ENCODE measurements at regions not wholly inside any gene's neighbourhood (a gene's known extent, or its start where the extent isn't known, plus 50 kb on each side); places are given as distances from the start of the nearest gene placed in this dataset.
"Not testable (repeated sequence)": the region's sequence is repeated elsewhere in the genome, so short reads cannot be mapped to it uniquely, and the experiment has no call there.

DNA sequence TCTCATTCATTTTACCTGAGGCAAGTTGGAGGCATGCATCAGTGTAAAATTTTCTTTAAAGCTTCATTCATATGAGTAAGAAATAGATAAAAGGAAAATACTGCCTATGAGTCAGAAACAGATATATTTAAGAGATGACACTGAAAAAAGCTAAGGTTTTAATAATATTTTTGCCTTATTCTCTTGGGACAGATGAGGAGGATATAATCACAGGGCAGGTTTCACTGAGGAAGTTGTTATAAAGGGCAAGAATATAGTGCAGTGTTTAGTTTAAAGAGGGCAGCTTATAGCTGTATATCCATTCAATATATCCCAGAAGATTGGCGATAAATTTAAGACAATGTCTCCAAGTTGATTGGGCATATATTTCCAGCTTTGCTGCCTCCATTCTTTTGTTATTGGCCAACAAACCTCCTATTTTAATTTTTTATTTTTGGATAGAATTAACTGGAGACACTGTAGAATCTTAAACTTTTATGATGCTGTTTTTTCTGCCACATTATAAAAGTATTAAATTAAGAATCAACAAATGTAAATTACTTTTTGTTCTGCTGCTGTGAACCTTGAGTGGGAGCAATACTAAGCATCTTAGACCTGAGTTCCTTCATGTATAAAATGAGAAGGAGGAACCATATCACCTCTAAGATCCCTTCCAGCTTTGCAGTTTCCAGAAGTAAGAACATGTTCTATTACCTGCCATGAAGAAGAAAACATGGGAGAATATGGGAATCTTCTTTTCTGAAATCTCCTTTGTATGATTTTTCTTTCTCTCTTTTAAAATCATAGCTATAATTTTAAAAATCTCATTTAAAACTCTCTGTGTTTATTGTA is 171.6 kb downstream of the S1PR1 start:
- Histone ChIP-seq H3K4me3 (ENCODE audit: low read length in 2 of 2) (no peak overlapping the region), H3K36me3 (ENCODE audit: control insufficient read depth in 2 of 2, insufficient read depth in 2 of 2, low read length in 2 of 2) (no peaks in the 10 kb centered on the region), H3K9ac (ENCODE audit: low read depth in 1 of 2, low read length in 2 of 2) (no peak overlapping the region), H3K9me3 (ENCODE audit: control insufficient read depth in 2 of 2, low read length in 2 of 2) (no peaks in the 10 kb centered on the region), H3K27me3 (ENCODE audit: control insufficient read depth in 2 of 2, insufficient read depth in 2 of 2, low read length in 2 of 2) (no peaks in the 10 kb centered on the region), H3K27ac (ENCODE audit: low read depth in 2 of 2, low read length in 2 of 2) (no peak overlapping the region), H3K4me1 (ENCODE audit: control insufficient read depth in 2 of 2, insufficient read depth in 2 of 2, low read length in 2 of 2) (no peaks in the 10 kb centered on the region)

GRCh38 chr1:101409102-101409501 is 172.3 kb downstream of the S1PR1 start:
- H3K27me3 ChIP-seq (ENCODE audit: control insufficient read depth in 2 of 2, insufficient read depth in 2 of 2, low read length in 2 of 2): no peaks in the 10 kb centered on the region
- no peaks in the 10 kb centered on the region for H3K9me3 ChIP-seq (ENCODE audit: control insufficient read depth in 2 of 2, low read length in 2 of 2)
- H3K9ac ChIP-seq (ENCODE audit: low read depth in 1 of 2, low read length in 2 of 2): no peak overlapping the region
- H3K4me3 ChIP-seq (ENCODE audit: low read length in 2 of 2): no peak overlapping the region
- H3K36me3 ChIP-seq (ENCODE audit: control insufficient read depth in 2 of 2, insufficient read depth in 2 of 2, low read length in 2 of 2): no peaks in the 10 kb centered on the region
- H3K4me1 ChIP-seq (ENCODE audit: control insufficient read depth in 2 of 2, insufficient read depth in 2 of 2, low read length in 2 of 2): no peaks in the 10 kb centered on the region
- no peak overlapping the region for H3K27ac ChIP-seq (ENCODE audit: low read depth in 2 of 2, low read length in 2 of 2)

GRCh38 chr1:101410048-101410878 is 173.4 kb downstream of the S1PR1 start:
- H3K36me3 ChIP-seq (ENCODE audit: control insufficient read depth in 2 of 2, insufficient read depth in 2 of 2, low read length in 2 of 2): no peaks in the 10 kb centered on the region
- no peak overlapping the region for H3K27ac ChIP-seq (ENCODE audit: low read depth in 2 of 2, low read length in 2 of 2)
- H3K4me3 ChIP-seq (ENCODE audit: low read length in 2 of 2): no peak overlapping the region
- H3K27me3 ChIP-seq (ENCODE audit: control insufficient read depth in 2 of 2, insufficient read depth in 2 of 2, low read length in 2 of 2): no peaks in the 10 kb centered on the region
- no peaks in the 10 kb centered on the region for H3K4me1 ChIP-seq (ENCODE audit: control insufficient read depth in 2 of 2, insufficient read depth in 2 of 2, low read length in 2 of 2)
- H3K9ac ChIP-seq (ENCODE audit: low read depth in 1 of 2, low read length in 2 of 2): no peak overlapping the region
- H3K9me3 ChIP-seq (ENCODE audit: control insufficient read depth in 2 of 2, low read length in 2 of 2): no peaks in the 10 kb centered on the region

- H3K4me1 ChIP-seq (ENCODE audit: control insufficient read depth in 2 of 2, insufficient read depth in 2 of 2, low read length in 2 of 2): no peaks in the 10 kb centered on the region
- H3K9ac ChIP-seq (ENCODE audit: low read depth in 1 of 2, low read length in 2 of 2): no peak overlapping the region
- no peaks in the 10 kb centered on the region for H3K36me3 ChIP-seq (ENCODE audit: control insufficient read depth in 2 of 2, insufficient read depth in 2 of 2, low read length in 2 of 2)
- no peak overlapping the region for H3K27ac ChIP-seq (ENCODE audit: low read depth in 2 of 2, low read length in 2 of 2)
- H3K9me3 ChIP-seq (ENCODE audit: control insufficient read depth in 2 of 2, low read length in 2 of 2): no peaks in the 10 kb centered on the region
- H3K4me3 ChIP-seq (ENCODE audit: low read length in 2 of 2): no peak overlapping the region
- no peaks in the 10 kb centered on the region for H3K27me3 ChIP-seq (ENCODE audit: control insufficient read depth in 2 of 2, insufficient read depth in 2 of 2, low read length in 2 of 2)
Measured at GRCh38 chr1:101420406-101420805, 183.6 kb downstream of the S1PR1 start.

GRCh38 chr1:101428083-101428482 is 191.3 kb downstream of the S1PR1 start:
- H3K36me3 ChIP-seq (ENCODE audit: control insufficient read depth in 2 of 2, insufficient read depth in 2 of 2, low read length in 2 of 2); H3K27me3 ChIP-seq (ENCODE audit: control insufficient read depth in 2 of 2, insufficient read depth in 2 of 2, low read length in 2 of 2); H3K9ac ChIP-seq (ENCODE audit: low read depth in 1 of 2, low read length in 2 of 2); H3K27ac ChIP-seq (ENCODE audit: low read depth in 2 of 2, low read length in 2 of 2); H3K9me3 ChIP-seq (ENCODE audit: control insufficient read depth in 2 of 2, low read length in 2 of 2); H3K4me1 ChIP-seq (ENCODE audit: control insufficient read depth in 2 of 2, insufficient read depth in 2 of 2, low read length in 2 of 2); H3K4me3 ChIP-seq (ENCODE audit: low read length in 2 of 2): not testable (repeated sequence)

DNA sequence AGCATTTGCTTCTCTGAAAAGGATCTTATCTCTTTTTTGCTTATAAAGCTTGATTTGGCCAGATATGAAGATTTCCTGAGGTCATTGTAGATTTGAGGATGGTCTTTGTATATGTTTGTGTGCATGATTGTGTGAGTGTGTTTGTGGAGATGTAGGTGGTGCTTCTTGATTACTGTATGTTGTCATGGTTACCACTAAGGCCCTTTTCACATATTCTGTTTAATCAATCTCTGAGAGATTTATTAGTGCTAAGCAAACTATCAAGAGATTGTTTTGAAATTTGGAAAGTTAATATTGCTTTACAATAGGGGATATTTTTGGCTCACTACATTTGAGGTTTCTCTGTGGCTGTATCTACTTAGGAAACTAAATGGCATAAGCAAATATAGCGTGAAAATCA is 191.7 kb downstream of the S1PR1 start:
- Histone ChIP-seq H3K9ac (ENCODE audit: low read depth in 1 of 2, low read length in 2 of 2) (no peak overlapping the region), H3K4me3 (ENCODE audit: low read length in 2 of 2) (no peak overlapping the region), H3K27me3 (ENCODE audit: control insufficient read depth in 2 of 2, insufficient read depth in 2 of 2, low read length in 2 of 2) (no peaks in the 10 kb centered on the region), H3K36me3 (ENCODE audit: control insufficient read depth in 2 of 2, insufficient read depth in 2 of 2, low read length in 2 of 2) (no peaks in the 10 kb centered on the region), H3K9me3 (ENCODE audit: control insufficient read depth in 2 of 2, low read length in 2 of 2) (no peaks in the 10 kb centered on the region), H3K4me1 (ENCODE audit: control insufficient read depth in 2 of 2, insufficient read depth in 2 of 2, low read length in 2 of 2) (no peaks in the 10 kb centered on the region), H3K27ac (ENCODE audit: low read depth in 2 of 2, low read length in 2 of 2) (no peak overlapping the region)

DNA sequence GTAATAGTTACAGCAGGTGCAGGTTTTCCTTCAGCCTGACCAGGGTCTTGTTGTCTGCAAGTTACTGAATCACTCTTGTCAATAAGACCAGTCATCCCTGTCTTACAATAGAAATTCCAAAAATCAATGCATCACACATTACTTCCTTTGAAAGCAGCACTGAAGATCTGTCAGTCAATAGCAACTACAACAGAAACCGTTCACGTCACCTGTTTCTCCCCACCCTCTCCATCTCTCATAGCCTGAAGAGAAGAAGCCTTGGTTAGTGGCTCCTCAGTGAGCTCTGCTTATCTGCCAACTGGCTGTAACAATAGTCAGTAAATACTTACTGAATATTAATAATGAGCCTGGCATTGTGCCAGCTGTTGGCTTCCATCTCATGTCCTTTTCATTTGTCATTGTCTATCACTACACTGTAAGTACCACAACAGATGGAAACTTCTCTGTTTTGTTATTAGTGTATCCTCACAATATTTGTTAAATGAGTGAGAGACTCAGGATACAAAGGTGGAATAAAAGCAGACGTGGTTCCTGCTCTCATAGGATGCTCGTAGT is 195.2 kb downstream of the S1PR1 start:
- no peaks in the 10 kb centered on the region for H3K9me3 ChIP-seq (ENCODE audit: control insufficient read depth in 2 of 2, low read length in 2 of 2)
- H3K36me3 ChIP-seq (ENCODE audit: control insufficient read depth in 2 of 2, insufficient read depth in 2 of 2, low read length in 2 of 2): no peaks in the 10 kb centered on the region
- H3K4me3 ChIP-seq (ENCODE audit: low read length in 2 of 2): no peak overlapping the region
- no peak overlapping the region for H3K9ac ChIP-seq (ENCODE audit: low read depth in 1 of 2, low read length in 2 of 2)
- H3K27ac ChIP-seq (ENCODE audit: low read depth in 2 of 2, low read length in 2 of 2): no peak overlapping the region
- H3K4me1 ChIP-seq (ENCODE audit: control insufficient read depth in 2 of 2, insufficient read depth in 2 of 2, low read length in 2 of 2): no peaks in the 10 kb centered on the region
- no peaks in the 10 kb centered on the region for H3K27me3 ChIP-seq (ENCODE audit: control insufficient read depth in 2 of 2, insufficient read depth in 2 of 2, low read length in 2 of 2)

GRCh38 chr1:101435831-101436511 is 199.2 kb downstream of the S1PR1 start:
- no peaks in the 10 kb centered on the region for H3K27me3 ChIP-seq (ENCODE audit: control insufficient read depth in 2 of 2, insufficient read depth in 2 of 2, low read length in 2 of 2)

DNA sequence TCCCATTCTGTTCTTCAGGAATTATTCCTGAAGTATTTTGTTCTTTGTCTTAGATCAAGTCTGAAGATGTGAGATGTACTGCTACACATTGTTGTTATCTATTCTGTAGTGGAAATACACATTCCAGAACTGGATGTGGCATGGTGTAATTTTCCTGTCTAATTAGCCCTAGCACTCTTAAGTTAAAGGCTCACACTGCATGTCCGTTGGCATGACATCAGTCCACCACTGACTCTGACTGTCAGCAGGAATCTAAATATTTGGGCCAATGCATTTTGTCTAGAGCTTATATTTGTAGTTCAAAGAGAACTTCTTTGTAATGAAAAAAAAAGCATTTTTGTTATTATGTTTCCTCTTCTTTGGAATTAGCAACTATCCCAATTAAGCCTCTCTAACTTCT is 201.0 kb downstream of the S1PR1 start:
- Histone ChIP-seq H3K9me3 (ENCODE audit: control insufficient read depth in 2 of 2, low read length in 2 of 2) (no peaks in the 10 kb centered on the region), H3K4me1 (ENCODE audit: control insufficient read depth in 2 of 2, insufficient read depth in 2 of 2, low read length in 2 of 2) (no peaks in the 10 kb centered on the region), H3K9ac (ENCODE audit: low read depth in 1 of 2, low read length in 2 of 2) (no peak overlapping the region), H3K4me3 (ENCODE audit: low read length in 2 of 2) (no peak overlapping the region), H3K36me3 (ENCODE audit: control insufficient read depth in 2 of 2, insufficient read depth in 2 of 2, low read length in 2 of 2) (no peaks in the 10 kb centered on the region), H3K27me3 (ENCODE audit: control insufficient read depth in 2 of 2, insufficient read depth in 2 of 2, low read length in 2 of 2) (no peaks in the 10 kb centered on the region), H3K27ac (ENCODE audit: low read depth in 2 of 2, low read length in 2 of 2) (no peak overlapping the region)

More at GRCh38 chr1:101435831-101436511, 199.2 kb downstream of the S1PR1 start:
- Histone ChIP-seq H3K27ac (ENCODE audit: low read depth in 2 of 2, low read length in 2 of 2) (no peak overlapping the region), H3K9ac (ENCODE audit: low read depth in 1 of 2, low read length in 2 of 2) (no peak overlapping the region), H3K9me3 (ENCODE audit: control insufficient read depth in 2 of 2, low read length in 2 of 2) (no peaks in the 10 kb centered on the region), H3K4me1 (ENCODE audit: control insufficient read depth in 2 of 2, insufficient read depth in 2 of 2, low read length in 2 of 2) (no peaks in the 10 kb centered on the region), H3K4me3 (ENCODE audit: low read length in 2 of 2) (no peak overlapping the region), H3K36me3 (ENCODE audit: control insufficient read depth in 2 of 2, insufficient read depth in 2 of 2, low read length in 2 of 2) (no peaks in the 10 kb centered on the region)

GRCh38 chr1:101438359-101438758 is 201.5 kb downstream of the S1PR1 start:
- Histone ChIP-seq H3K36me3 (ENCODE audit: control insufficient read depth in 2 of 2, insufficient read depth in 2 of 2, low read length in 2 of 2) (no peaks in the 10 kb centered on the region), H3K9ac (ENCODE audit: low read depth in 1 of 2, low read length in 2 of 2) (no peak overlapping the region), H3K27me3 (ENCODE audit: control insufficient read depth in 2 of 2, insufficient read depth in 2 of 2, low read length in 2 of 2) (no peaks in the 10 kb centered on the region), H3K9me3 (ENCODE audit: control insufficient read depth in 2 of 2, low read length in 2 of 2) (no peaks in the 10 kb centered on the region), H3K4me3 (ENCODE audit: low read length in 2 of 2) (no peak overlapping the region), H3K4me1 (ENCODE audit: control insufficient read depth in 2 of 2, insufficient read depth in 2 of 2, low read length in 2 of 2) (no peaks in the 10 kb centered on the region), H3K27ac (ENCODE audit: low read depth in 2 of 2, low read length in 2 of 2) (no peak overlapping the region)
